Mesenteric fat pad (tissue), 1 donor: ENCODE measurements at regions not wholly inside any gene's neighbourhood (a gene's known extent, or its start where the extent isn't known, plus 50 kb on each side); places are given as distances from the start of the nearest gene placed in this dataset.

Experiments
- DNase-seq: peaks from one replicate; pipeline ENCODE4 v3.0.0-alpha.2; 2020; ENCODE audit warnings: low spot score
- donor health status: DM: yes; HTN: yes; CAD: no.

GRCh38 chr6:166010136-166010960 lies 157.3 kb downstream of the TBXT start:
- no peak for DNase-seq

GRCh38 chr6:166009385-166010031 lies 158.1 kb downstream of the TBXT start:
- no peak for DNase-seq

- DNase-seq: no peak
Observed at GRCh38 chr6:166008441-166009369, 158.9 kb downstream of the TBXT start.

GRCh38 chr6:166007349-166008263 lies 160.0 kb downstream of the TBXT start:
- no peak for DNase-seq

- DNase-seq: no peak
Observed at GRCh38 chr6:166006900-166007301, 160.8 kb downstream of the TBXT start.

GRCh38 chr6:166005944-166006899 lies 161.4 kb downstream of the TBXT start:
- no peak for DNase-seq

- no peak for DNase-seq
Observed at GRCh38 chr6:166005401-166005943, 162.2 kb downstream of the TBXT start.

- no peak for DNase-seq
Observed at GRCh38 chr6:166004876-166005275, 162.8 kb downstream of the TBXT start.

- no peak for DNase-seq
Observed at GRCh38 chr6:166004471-166004870, 163.2 kb downstream of the TBXT start.

GRCh38 chr6:166003569-166003968 lies 164.1 kb downstream of the TBXT start:
- no peak for DNase-seq

- DNase-seq: no peak
Observed at GRCh38 chr6:166001359-166001758, 166.3 kb downstream of the TBXT start.

- DNase-seq: no peak
Observed at GRCh38 chr6:165999279-165999678, 168.4 kb downstream of the TBXT start.

GRCh38 chr6:165998072-165998471 lies 169.6 kb downstream of the TBXT start:
- DNase-seq: no peak

GRCh38 chr6:165991341-165991740 lies 176.3 kb downstream of the TBXT start:
- DNase-seq: no peak

- DNase-seq: no peak
Observed at GRCh38 chr6:165990216-165990615, 177.4 kb downstream of the TBXT start.

GRCh38 chr6:165988757-165989456 lies 178.7 kb downstream of the TBXT start:
- DNase-seq: no peak

- DNase-seq: no peak
Observed at GRCh38 chr6:165988302-165988756, 179.3 kb downstream of the TBXT start.
